ENCODE measurements at regions not wholly inside any gene's neighbourhood (a gene's known extent, or its start where the extent isn't known, plus 50 kb on each side); places are given as distances from the start of the nearest gene placed in this dataset.
A peak's percentile ranks its signal among the peaks of the same experiment; 100 is the strongest.
"Not testable (repeated sequence)": the region's sequence is repeated elsewhere in the genome, so short reads cannot be mapped to it uniquely, and the experiment has no call there.

GRCh38 chr2:234553223-234553622 lies 56.3 kb upstream of the ARL4C start:
- not testable (repeated sequence) for DNase-seq

DNA sequence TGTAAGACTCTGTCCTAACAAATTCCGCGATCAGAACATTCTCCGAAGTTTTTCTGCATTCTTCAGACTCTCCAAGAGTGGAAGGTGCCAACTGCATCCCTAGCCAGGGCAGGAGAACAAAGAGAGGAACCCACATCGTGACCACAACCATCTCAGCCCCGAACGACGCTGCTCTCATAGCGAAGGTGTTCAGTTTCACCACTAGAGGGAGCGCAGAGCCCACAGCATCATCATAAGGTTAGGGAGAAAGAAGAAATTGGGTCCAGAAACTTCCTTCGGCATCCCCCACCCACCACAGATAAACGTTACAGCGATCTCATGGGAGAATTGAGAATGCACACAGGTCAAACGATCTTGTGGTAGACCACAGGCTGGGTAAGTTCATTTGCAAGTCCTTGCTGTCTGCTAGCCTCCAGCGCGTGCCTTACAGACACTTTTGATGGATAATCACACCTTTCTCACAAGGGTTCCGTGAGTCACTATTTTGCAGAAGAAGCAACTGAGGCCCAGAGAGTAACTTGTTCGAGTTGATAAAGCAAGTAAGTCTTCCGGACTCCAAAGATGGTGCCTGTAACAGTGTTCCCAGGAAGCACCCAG lies 53.7 kb upstream of the ARL4C start:
- peak; percentile 30 for DNase-seq

DNA sequence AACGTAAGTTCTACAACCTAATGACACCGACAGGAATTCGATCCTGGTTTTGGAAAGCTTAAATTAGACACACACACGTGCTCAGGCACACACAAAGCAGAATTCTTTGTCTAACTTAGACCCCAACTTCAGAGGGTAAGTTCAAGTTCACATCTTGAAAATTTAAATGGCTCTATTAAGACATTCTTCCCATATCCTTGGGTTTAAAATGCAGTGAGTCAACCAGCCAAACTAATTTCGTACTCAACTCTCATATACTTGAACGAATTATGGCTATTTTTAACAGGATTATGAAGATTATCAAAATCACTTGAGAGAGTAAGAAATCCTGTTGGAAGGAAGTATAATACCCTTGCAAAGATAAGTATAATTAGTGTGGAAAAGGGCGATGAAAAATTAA lies 53.2 kb upstream of the ARL4C start:
- DNase-seq: no peak

GRCh38 chr2:234548695-234549420 lies 52.0 kb upstream of the ARL4C start:
- DNase-seq: no peak

DNA sequence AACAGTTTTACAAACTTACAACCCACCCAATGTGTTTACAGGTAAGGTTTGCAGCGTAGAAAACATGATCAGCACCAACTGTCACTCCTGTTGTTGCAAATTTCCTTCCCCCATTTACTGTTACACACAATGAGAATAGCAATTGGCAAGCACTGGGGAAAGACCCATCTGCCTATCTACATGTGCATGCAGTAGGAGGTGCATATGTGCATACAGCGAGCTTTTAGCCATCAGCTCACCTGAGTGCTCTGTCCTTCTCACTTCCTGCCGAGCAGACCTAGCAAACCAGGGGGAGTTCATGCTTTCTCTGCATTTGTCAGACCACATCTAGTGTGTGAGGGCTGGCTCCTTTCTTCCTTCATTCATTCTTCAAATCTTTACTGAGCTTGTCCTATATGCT lies 49.9 kb upstream of the ARL4C start:
- DNase-seq: no peak
